C4-2B (cell line): ENCODE measurements at regions not wholly inside any gene's neighbourhood (a gene's known extent, or its start where the extent isn't known, plus 50 kb on each side); places are given as distances from the start of the nearest gene placed in this dataset.

Experiments
- CTCF ChIP-seq: fragments of 450-650 bp; conservative IDR thresholded peaks from 2 replicates; pipeline ENCODE4 v1.5.1; 2017; ENCODE audit warnings: mild to moderate bottlenecking
- ZFX ChIP-seq: fragments of 450-650 bp; IDR thresholded peaks from 2 replicates; pipeline ENCODE4 v1.6.1; 2017

GRCh38 chr2:53173698-53174455 lies 593.7 kb upstream of the CHAC2 start:
- no peak for TF ChIP-seq CTCF
- no peak for TF ChIP-seq ZFX
